RPMI8226 (cell line): ENCODE measurements at regions not wholly inside any gene's neighbourhood (a gene's known extent, or its start where the extent isn't known, plus 50 kb on each side); places are given as distances from the start of the nearest gene placed in this dataset.
"Not testable (repeated sequence)": the region's sequence is repeated elsewhere in the genome, so short reads cannot be mapped to it uniquely, and the experiment has no call there.

ENCODE experiments used
- DNase-seq: peaks from one replicate; pipeline ENCODE4 v3.0.0-alpha.2; 2015

- peak; percentile 38 for DNase-seq
Observed at GRCh38 chr5:162209005-162209605, 141.5 kb downstream of the GABRG2 start.

GRCh38 chr5:162214551-162214950 lies 147.0 kb downstream of the GABRG2 start:
- no peak for DNase-seq

GRCh38 chr5:162217037-162217436 lies 149.5 kb downstream of the GABRG2 start:
- no peak for DNase-seq

GRCh38 chr5:162221910-162222309 lies 154.3 kb downstream of the GABRG2 start:
- DNase-seq = no peak

GRCh38 chr5:162227075-162227474 lies 159.5 kb downstream of the GABRG2 start:
- no peak for DNase-seq

- no peak for DNase-seq
Observed at GRCh38 chr5:162230348-162230747, 162.8 kb downstream of the GABRG2 start.

GRCh38 chr5:162231522-162231921 lies 163.9 kb downstream of the GABRG2 start:
- no peak for DNase-seq

GRCh38 chr5:162240734-162241133 lies 173.2 kb downstream of the GABRG2 start:
- DNase-seq = no peak

- no peak for DNase-seq
Observed at GRCh38 chr5:162242416-162242815, 174.8 kb downstream of the GABRG2 start.

GRCh38 chr5:162243651-162244050 lies 176.1 kb downstream of the GABRG2 start:
- no peak for DNase-seq

GRCh38 chr5:162248107-162248713 lies 180.6 kb downstream of the GABRG2 start:
- DNase-seq = peak; percentile 13

GRCh38 chr5:162256711-162257110 lies 189.1 kb downstream of the GABRG2 start:
- DNase-seq = no peak

- DNase-seq = no peak
Observed at GRCh38 chr5:162268694-162269481, 201.3 kb downstream of the GABRG2 start.

GRCh38 chr5:162272417-162272816 lies 204.8 kb downstream of the GABRG2 start:
- no peak for DNase-seq

- no peak for DNase-seq
Observed at GRCh38 chr5:162274679-162275078, 207.1 kb downstream of the GABRG2 start.

- DNase-seq = not testable (repeated sequence)
Observed at GRCh38 chr5:162275387-162275786, 207.8 kb downstream of the GABRG2 start.

GRCh38 chr5:162282191-162282590 lies 214.6 kb downstream of the GABRG2 start:
- no peak for DNase-seq

GRCh38 chr5:162283609-162284008 lies 216.0 kb downstream of the GABRG2 start:
- DNase-seq = no peak

GRCh38 chr5:162288647-162289296 lies 221.2 kb downstream of the GABRG2 start:
- DNase-seq = no peak

- no peak for DNase-seq
Observed at GRCh38 chr5:162289489-162289888, 221.9 kb downstream of the GABRG2 start.

GRCh38 chr5:162299793-162300192 lies 232.2 kb downstream of the GABRG2 start:
- no peak for DNase-seq

GRCh38 chr5:162301356-162301755 lies 233.8 kb downstream of the GABRG2 start:
- no peak for DNase-seq

GRCh38 chr5:162323466-162323865 lies 255.9 kb downstream of the GABRG2 start:
- no peak for DNase-seq

GRCh38 chr5:162324328-162324727 lies 256.8 kb downstream of the GABRG2 start:
- no peak for DNase-seq
